Endothelial cell of umbilical vein (primary cell): ENCODE measurements at regions not wholly inside any gene's neighbourhood (a gene's known extent, or its start where the extent isn't known, plus 50 kb on each side); places are given as distances from the start of the nearest gene placed in this dataset.

Experiments used
- BruUV-seq: library from RNA; stranded (reverse); fragments of 400-500 nt; replicated peaks from 2 replicates; lab custom pipeline; 2021; lab: Mats Ljungman, UMichigan
- CTCF ChIA-PET: fragments of 300-600, 350-600 bp; sonication (Branson Sonifier 250); formaldehyde crosslinking; loops from one replicate; lab custom pipeline; 2021; ENCODE audit warnings: antibody characterized with exemption, inconsistent platforms; lab: Charles Lee
- POLR2A ChIA-PET: fragments of 300-600, 350-600 bp; sonication (Branson Sonifier 250); formaldehyde crosslinking; loops from one replicate; lab custom pipeline; 2021; ENCODE audit warnings: antibody characterized with exemption, inconsistent platforms; lab: Charles Lee
- DNase-seq: peaks from one replicate; pipeline ENCODE4 v3.0.0-alpha.2; 2011; ENCODE audit warnings: low read depth, low spot score
- FAIRE-seq: peaks from 2 replicates; lab custom pipeline; 2011; peaks lifted over from hg19 to GRCh38; lab: Jason Lieb, UNC
- H2AFZ ChIP-seq: 2 replicates; pipeline ENCODE4 v1.6.0; 2012; ENCODE audit warnings: low read depth, low read length, control low read depth, inconsistent platforms
- H3K27ac ChIP-seq: 2 replicates; pipeline ENCODE4 v1.5.1; 2011; ENCODE audit warnings: low read depth, mild to moderate bottlenecking, control low read depth, low read length, moderate library complexity; ENCODE audit not compliant: insufficient read depth
- H3K27me3 ChIP-seq, 2 experiments: 2 replicates each; pipeline versions ENCODE4 v1.6.0 to v1.6.1; 2011; ENCODE audit warnings: low read length in 2 of 2, mixed read lengths in 1 of 2; ENCODE audit not compliant: control insufficient read depth in 2 of 2, insufficient read depth in 2 of 2
- H3K36me3 ChIP-seq, 2 experiments: 2 replicates in 1 of 2; 3 replicates in 1 of 2; pipeline ENCODE4 v1.5.1; 2011; ENCODE audit warnings: low read length in 2 of 2, mild to moderate bottlenecking in 1 of 2, moderate library complexity in 1 of 2; ENCODE audit not compliant: control insufficient read depth in 2 of 2, insufficient read depth in 2 of 2; ENCODE audit errors: extremely low read depth in 1 of 2
- H3K4me1 ChIP-seq: 3 replicates; pipeline ENCODE4 v1.5.1; 2011; ENCODE audit warnings: mild to moderate bottlenecking, low read length; ENCODE audit not compliant: control insufficient read depth, insufficient read depth; ENCODE audit errors: extremely low read depth
- H3K4me2 ChIP-seq: 2 replicates; pipeline ENCODE4 v1.6.1; 2011; ENCODE audit warnings: low read length, control low read depth, mixed read lengths; ENCODE audit not compliant: insufficient read depth
- H3K4me3 ChIP-seq, 3 experiments: fragments of 200-600 bp in 1 of 3; sonication (generic), shearing (Covaris generic) in 1 of 3; replicated peaks in 1 of 3; 2 replicates each; pipeline ENCODE4 v1.5.1; 2011 to 2016; ENCODE audit warnings: control low read depth in 3 of 3, low read length in 3 of 3, mild to moderate bottlenecking in 2 of 3, inconsistent platforms in 1 of 3, low read depth in 1 of 3, moderate library complexity in 1 of 3; ENCODE audit not compliant: insufficient read depth in 1 of 3
- H3K79me2 ChIP-seq: 2 replicates; pipeline ENCODE4 v1.6.0; 2012; ENCODE audit warnings: low read length, inconsistent platforms; ENCODE audit not compliant: control insufficient read depth, insufficient read depth
- H3K9ac ChIP-seq: replicated peaks from 2 replicates; pipeline ENCODE3; 2011; ENCODE audit warnings: low read length, control low read depth; ENCODE audit not compliant: insufficient read depth; ENCODE audit errors: extremely low read depth
- H3K9me1 ChIP-seq: replicated peaks from 3 replicates; pipeline ENCODE4 v1.6.0; 2011; ENCODE audit warnings: mild to moderate bottlenecking, low read length; ENCODE audit not compliant: control insufficient read depth, insufficient read depth; ENCODE audit errors: extremely low read depth
- H3K9me3 ChIP-seq: replicated peaks from 2 replicates; pipeline ENCODE4 v1.5.1; 2012; ENCODE audit warnings: low read length, inconsistent platforms; ENCODE audit not compliant: control insufficient read depth, insufficient read depth
- H4K20me1 ChIP-seq: replicated peaks from 2 replicates; pipeline ENCODE3; 2011; ENCODE audit warnings: mild to moderate bottlenecking, low read length; ENCODE audit not compliant: control insufficient read depth, insufficient read depth; ENCODE audit errors: extremely low read depth
- EZH2 ChIP-seq: IDR thresholded peaks from 2 replicates; pipeline ENCODE4 v1.6.1; 2012; ENCODE audit warnings: borderline replicate concordance, low read depth, mild to moderate bottlenecking, moderate library complexity, low read length, inconsistent platforms; ENCODE audit not compliant: severe bottlenecking
- FOS ChIP-seq: IDR thresholded peaks from 2 replicates; pipeline ENCODE4 v1.6.1; 2011; ENCODE audit warnings: mild to moderate bottlenecking, low read length, moderate library complexity, borderline replicate concordance; ENCODE audit not compliant: insufficient read depth
- GATA2 ChIP-seq: IDR thresholded peaks from 2 replicates; pipeline ENCODE4 v1.7.0; 2011; ENCODE audit warnings: low read depth, mild to moderate bottlenecking, moderate library complexity, mixed read lengths, low read length; ENCODE audit not compliant: insufficient read length, insufficient read depth
- JUN ChIP-seq: IDR thresholded peaks from 2 replicates; pipeline ENCODE4 v1.6.1; 2011; ENCODE audit warnings: borderline replicate concordance, low read depth; ENCODE audit not compliant: insufficient read length, insufficient read depth
- MYC ChIP-seq: IDR thresholded peaks from one replicate; pipeline ENCODE4 v1.6.1; 2011; ENCODE audit warnings: mild to moderate bottlenecking, low read depth, low read length
- POLR2A ChIP-seq: IDR thresholded peaks from 2 replicates; pipeline ENCODE4 v1.6.1; 2012; ENCODE audit warnings: low read depth, mild to moderate bottlenecking, control low read depth, low read length
- dilution Hi-C: fragments of 300-500 bp; cut with MboI; formaldehyde crosslinking; loops from one replicate; pipeline ENCODE4 v1.15.0; 2019; ENCODE audit warnings: low sequenced_read_pairs; ENCODE audit not compliant: extremely low pct_ligation_motif_present
- intact Hi-C: fragments of 100-400 bp; cut with micrococcal nuclease; formaldehyde crosslinking; loops from one replicate; pipeline ENCODE4 v1.10.0; 2022
- TF ChIP-seq, protein P1 (sequence below): IDR thresholded peaks from 2 replicates; pipeline ENCODE4 v1.6.1; 2011; ENCODE audit not compliant: insufficient read depth, insufficient read length
- TF ChIP-seq, protein P2 (sequence below), 2 donors: IDR thresholded peaks; 1 replicate in 1 of 2; 2 replicates in 1 of 2; pipeline ENCODE4 v1.5.1; 2011; ENCODE audit warnings: low read length in 2 of 2, mild to moderate bottlenecking in 2 of 2, moderate library complexity in 2 of 2, control low read depth in 1 of 2, inconsistent platforms in 1 of 2, low read depth in 1 of 2; ENCODE audit not compliant: insufficient read depth in 1 of 2; ENCODE audit errors: extremely low read depth in 1 of 2

DNA sequence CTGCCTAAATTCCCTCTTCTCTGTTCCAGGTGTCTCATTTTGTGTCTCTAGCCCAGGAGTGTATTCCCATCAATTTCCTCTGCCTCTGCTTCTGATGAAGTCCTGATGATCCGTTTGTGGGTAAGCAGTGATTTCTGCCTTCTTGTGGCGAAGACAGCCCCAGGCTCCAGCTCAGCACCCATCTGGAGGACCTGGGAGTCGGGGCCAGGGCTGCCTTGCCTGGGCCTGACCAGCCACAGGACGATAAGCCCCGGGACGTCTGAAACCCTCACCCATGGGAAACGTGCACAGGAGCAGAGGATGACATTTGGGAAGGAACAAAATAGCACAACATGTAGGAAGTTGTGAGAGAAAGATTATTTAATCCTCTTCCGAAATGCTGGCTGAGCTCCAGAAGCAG, 206.9 kb downstream of the FBXO15 start:
- Histone ChIP-seq H3K4me2 (no peak overlapping the region), H2AFZ (no peak overlapping the region), H3K9ac (no peak overlapping the region), H3K9me3 (peaks cover 7% of the 10 kb centered on the region), H3K4me3 (no peak overlapping the region), H3K79me2 (no peaks in the 10 kb centered on the region), H3K27me3 (no peaks in the 10 kb centered on the region), H3K27ac (no peak overlapping the region), H3K4me1 (no peaks in the 10 kb centered on the region), H3K9me1 (no peaks in the 10 kb centered on the region), H3K36me3 (no peaks in the 10 kb centered on the region), H4K20me1 (no peaks in the 10 kb centered on the region)
- intact Hi-C loops (no loop called here), dilution Hi-C loops (no loop called here)
- TF ChIP-seq, protein P1, sequence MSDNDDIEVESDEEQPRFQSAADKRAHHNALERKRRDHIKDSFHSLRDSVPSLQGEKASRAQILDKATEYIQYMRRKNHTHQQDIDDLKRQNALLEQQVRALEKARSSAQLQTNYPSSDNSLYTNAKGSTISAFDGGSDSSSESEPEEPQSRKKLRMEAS = no peak
- TF ChIP-seq GATA2 = no peak
- TF ChIP-seq POLR2A = no peak
- TF ChIP-seq, protein P2, sequence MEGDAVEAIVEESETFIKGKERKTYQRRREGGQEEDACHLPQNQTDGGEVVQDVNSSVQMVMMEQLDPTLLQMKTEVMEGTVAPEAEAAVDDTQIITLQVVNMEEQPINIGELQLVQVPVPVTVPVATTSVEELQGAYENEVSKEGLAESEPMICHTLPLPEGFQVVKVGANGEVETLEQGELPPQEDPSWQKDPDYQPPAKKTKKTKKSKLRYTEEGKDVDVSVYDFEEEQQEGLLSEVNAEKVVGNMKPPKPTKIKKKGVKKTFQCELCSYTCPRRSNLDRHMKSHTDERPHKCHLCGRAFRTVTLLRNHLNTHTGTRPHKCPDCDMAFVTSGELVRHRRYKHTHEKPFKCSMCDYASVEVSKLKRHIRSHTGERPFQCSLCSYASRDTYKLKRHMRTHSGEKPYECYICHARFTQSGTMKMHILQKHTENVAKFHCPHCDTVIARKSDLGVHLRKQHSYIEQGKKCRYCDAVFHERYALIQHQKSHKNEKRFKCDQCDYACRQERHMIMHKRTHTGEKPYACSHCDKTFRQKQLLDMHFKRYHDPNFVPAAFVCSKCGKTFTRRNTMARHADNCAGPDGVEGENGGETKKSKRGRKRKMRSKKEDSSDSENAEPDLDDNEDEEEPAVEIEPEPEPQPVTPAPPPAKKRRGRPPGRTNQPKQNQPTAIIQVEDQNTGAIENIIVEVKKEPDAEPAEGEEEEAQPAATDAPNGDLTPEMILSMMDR (IDR thresholded peaks at IDR 0.05; ENCODE audit: extremely low read depth in 1 of 2, insufficient read depth in 1 of 2, low read depth in 1 of 2, low read length in 2 of 2) = no peak
- no peak for TF ChIP-seq FOS
- no peak for TF ChIP-seq MYC
- no peak for TF ChIP-seq EZH2
- TF ChIP-seq JUN = no peak
- FAIRE-seq (no peak), DNase-seq (no peak)
- POLR2A ChIA-PET = no interaction called here
- CTCF ChIA-PET = no interaction called here
- BruUV-seq = no TSS peak
